ENCODE measurements at regions not wholly inside any gene's neighbourhood (a gene's known extent, or its start where the extent isn't known, plus 50 kb on each side); places are given as distances from the start of the nearest gene placed in this dataset.

GRCh38 chr20:25987073-25987927 lies 290.6 kb upstream of the ZNF337 start:
- TF ChIP-seq, protein P1, sequence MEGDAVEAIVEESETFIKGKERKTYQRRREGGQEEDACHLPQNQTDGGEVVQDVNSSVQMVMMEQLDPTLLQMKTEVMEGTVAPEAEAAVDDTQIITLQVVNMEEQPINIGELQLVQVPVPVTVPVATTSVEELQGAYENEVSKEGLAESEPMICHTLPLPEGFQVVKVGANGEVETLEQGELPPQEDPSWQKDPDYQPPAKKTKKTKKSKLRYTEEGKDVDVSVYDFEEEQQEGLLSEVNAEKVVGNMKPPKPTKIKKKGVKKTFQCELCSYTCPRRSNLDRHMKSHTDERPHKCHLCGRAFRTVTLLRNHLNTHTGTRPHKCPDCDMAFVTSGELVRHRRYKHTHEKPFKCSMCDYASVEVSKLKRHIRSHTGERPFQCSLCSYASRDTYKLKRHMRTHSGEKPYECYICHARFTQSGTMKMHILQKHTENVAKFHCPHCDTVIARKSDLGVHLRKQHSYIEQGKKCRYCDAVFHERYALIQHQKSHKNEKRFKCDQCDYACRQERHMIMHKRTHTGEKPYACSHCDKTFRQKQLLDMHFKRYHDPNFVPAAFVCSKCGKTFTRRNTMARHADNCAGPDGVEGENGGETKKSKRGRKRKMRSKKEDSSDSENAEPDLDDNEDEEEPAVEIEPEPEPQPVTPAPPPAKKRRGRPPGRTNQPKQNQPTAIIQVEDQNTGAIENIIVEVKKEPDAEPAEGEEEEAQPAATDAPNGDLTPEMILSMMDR (IDR thresholded peaks at IDR 0.05; ENCODE audit: low read length) = peak; percentile 32
- TF ChIP-seq EZH2 (optimal IDR thresholded peaks at IDR 0.05; ENCODE audit: low read depth, low read length) = no peak

All from MM.1S (cell line).